SKM-1 treated with dmso at 0.1 percent for 144 hours (cell line): ENCODE measurements at regions not wholly inside any gene's neighbourhood (a gene's known extent, or its start where the extent isn't known, plus 50 kb on each side); places are given as distances from the start of the nearest gene placed in this dataset.
A peak's percentile ranks its signal among the peaks of the same experiment; 100 is the strongest.

ENCODE experiments used
- DNase-seq: peaks from one replicate; lab custom pipeline; 2025; ENCODE audit not compliant: unreplicated experiment; lab: John Stamatoyannopoulos, UW

GRCh38 chr1:217373761-217374701, 256.9 kb downstream of the GPATCH2 start:
- DNase-seq = no peak

- no peak for DNase-seq
Measured at GRCh38 chr1:217372049-217372970, 258.6 kb downstream of the GPATCH2 start.

- DNase-seq = no peak
Measured at GRCh38 chr1:217370757-217371156, 260.1 kb downstream of the GPATCH2 start.

- no peak for DNase-seq
Measured at GRCh38 chr1:217369996-217370551, 260.8 kb downstream of the GPATCH2 start.

GRCh38 chr1:217369271-217369981, 261.5 kb downstream of the GPATCH2 start:
- no peak for DNase-seq

GRCh38 chr1:217364220-217364619, 266.7 kb downstream of the GPATCH2 start:
- no peak for DNase-seq

GRCh38 chr1:217363319-217363718, 267.6 kb downstream of the GPATCH2 start:
- no peak for DNase-seq

GRCh38 chr1:217360510-217360909, 270.4 kb downstream of the GPATCH2 start:
- DNase-seq = no peak

GRCh38 chr1:217354895-217355294, 276.0 kb downstream of the GPATCH2 start:
- no peak for DNase-seq

GRCh38 chr1:217348960-217349664, 281.8 kb downstream of the GPATCH2 start:
- no peak for DNase-seq

GRCh38 chr1:217344712-217345111, 286.2 kb downstream of the GPATCH2 start:
- DNase-seq = no peak

GRCh38 chr1:217343907-217344306, 287.0 kb downstream of the GPATCH2 start:
- no peak for DNase-seq

- DNase-seq = peak; percentile 47
Measured at GRCh38 chr1:217342105-217342504, 288.8 kb downstream of the GPATCH2 start.

- no peak for DNase-seq
Measured at GRCh38 chr1:217336724-217337123, 294.2 kb downstream of the GPATCH2 start.

GRCh38 chr1:217333939-217334338, 297.0 kb downstream of the GPATCH2 start:
- DNase-seq = peak; percentile 25

GRCh38 chr1:217332431-217333065, 298.3 kb downstream of the GPATCH2 start:
- no peak for DNase-seq

GRCh38 chr1:217331698-217332097, 299.2 kb downstream of the GPATCH2 start:
- no peak for DNase-seq

GRCh38 chr1:217327901-217328300, 303.0 kb downstream of the GPATCH2 start:
- DNase-seq = no peak

GRCh38 chr1:217322834-217323233, 308.1 kb downstream of the GPATCH2 start:
- peak; percentile 52 for DNase-seq

- DNase-seq = no peak
Measured at GRCh38 chr1:217315346-217315745, 315.5 kb downstream of the GPATCH2 start.
